Body of pancreas (tissue), 4 donors: ENCODE measurements at regions not wholly inside any gene's neighbourhood (a gene's known extent, or its start where the extent isn't known, plus 50 kb on each side); places are given as distances from the start of the nearest gene placed in this dataset.
A peak's percentile ranks its signal among the peaks of the same experiment; 100 is the strongest.

Experiments
- ATAC-seq: fragments of 150-250 bp; one replicate; pipeline ENCODE4 v1.9.1; 2016
- DNase-seq, 4 donors: peaks; one replicate each; pipeline ENCODE4 v3.0.0-alpha.2; 2019
- H3K27ac ChIP-seq, 4 donors: fragments of 200-600 bp; sonication (generic); 1 replicate in 3 of 4; 2 replicates in 1 of 4; pipeline versions ENCODE4 v1.5.1 to v1.6.1; 2016 to 2019; ENCODE audit warnings: mild to moderate bottlenecking in 1 of 4, mixed read lengths in 1 of 4, moderate library complexity in 1 of 4
- H3K27me3 ChIP-seq, 2 donors: fragments of 200-600 bp; sonication (generic); one replicate each; pipeline ENCODE4 v1.6.0; 2016; ENCODE audit warnings: mild to moderate bottlenecking in 1 of 2
- H3K36me3 ChIP-seq, 2 donors: fragments of 200-600 bp; sonication (generic); replicated peaks in 1 of 2; 2 replicates each; pipeline ENCODE4 v1.5.1; 2016; ENCODE audit warnings: low read depth in 2 of 2; ENCODE audit not compliant: insufficient read depth in 1 of 2
- H3K4me1 ChIP-seq: fragments of 200-600 bp; sonication (generic); one replicate; pipeline ENCODE4 v1.6.0; 2016
- H3K4me3 ChIP-seq, 2 donors: fragments of 200-600 bp; sonication (generic); 1 replicate in 1 of 2; 2 replicates in 1 of 2; pipeline ENCODE4 v1.5.1; 2016 to 2019
- H3K9me3 ChIP-seq, 3 donors: fragments of 200-600 bp; sonication (generic); 1 replicate in 2 of 3; 2 replicates in 1 of 3; pipeline ENCODE4 v1.5.1; 2016
- CTCF ChIP-seq, 7 experiments: fragments of 450-650 bp in 4 of 7; fragments of 200-600 bp in 3 of 7; sonication (generic) in 3 of 7; IDR thresholded peaks; one replicate each; pipeline ENCODE4 v1.5.1; 2016 to 2019; ENCODE audit warnings: antibody characterized with exemption in 7 of 7
- POLR2A ChIP-seq, 3 donors: fragments of 450-650 bp; IDR thresholded peaks; one replicate each; pipeline ENCODE4 v1.6.1; 2016; ENCODE audit warnings: antibody characterized with exemption in 3 of 3, mild to moderate bottlenecking in 2 of 3
- WGBS, 2 donors: methylation state at CpG; one replicate each; pipeline ENCODE4 v1.1.5; 2017; 5-methylcytosine and 5-hydroxymethylcytosine counted together
- intact Hi-C: fragments of 100-400 bp; cut with DNase I; formaldehyde crosslinking; loops from one replicate; pipeline ENCODE4 v1.15.1; 2023

DNA sequence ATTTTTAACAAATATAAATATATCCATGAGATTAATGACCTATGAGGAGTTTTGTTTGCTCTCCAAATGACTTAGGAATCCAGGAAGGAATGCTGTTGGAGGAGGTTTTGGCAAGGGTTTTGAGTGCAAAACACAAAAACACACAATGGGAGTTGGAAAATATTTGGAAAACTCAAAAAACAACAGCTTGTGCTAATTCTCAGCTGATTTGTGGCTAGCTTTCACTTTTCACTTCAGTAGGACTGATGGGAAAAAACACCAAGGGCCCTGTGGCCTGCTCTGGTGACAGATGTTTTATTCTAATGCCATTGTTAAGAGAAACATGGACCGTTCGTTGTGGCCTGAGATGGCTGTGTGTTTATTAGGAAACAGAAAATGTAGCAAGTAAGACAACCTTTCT, 113.9 kb downstream of the ALDH8A1 start:
- Histone ChIP-seq H3K27me3 (no peaks in the 10 kb centered on the region), H3K4me1 (peaks cover 10% of the 10 kb centered on the region), H3K9me3 (no peaks in the 10 kb centered on the region), H3K36me3 (no peaks in the 10 kb centered on the region), H3K27ac (peak overlapping the region in 1 of 4 donors; percentile 30), H3K4me3 (no peak overlapping the region)
- WGBS, 2 donors: 68 to 85% methylated on average over 2 of the region's 2 CpGs
- no peak for DNase-seq
- ATAC-seq: no peak
- intact Hi-C loops: no loop called here
- TF ChIP-seq CTCF (IDR thresholded peaks at IDR 0.05) (no peak), POLR2A (IDR thresholded peaks at IDR 0.05) (no peak)

GRCh38 chr6:134830940-134831339, 119.0 kb downstream of the ALDH8A1 start:
- WGBS, 2 donors: 27 to 30% methylated on average over 2 of the region's 2 CpGs
- ATAC-seq: peak; percentile 28
- no peaks in the 10 kb centered on the region for H3K36me3 ChIP-seq
- no peak for TF ChIP-seq POLR2A (IDR thresholded peaks at IDR 0.05)
- H3K27me3 ChIP-seq: no peaks in the 10 kb centered on the region
- H3K27ac ChIP-seq: peak overlapping the region in 2 of 4 donors; percentile 28 to 71
- H3K9me3 ChIP-seq: no peaks in the 10 kb centered on the region
- peaks cover 36% of the 10 kb centered on the region for H3K4me1 ChIP-seq
- DNase-seq: peak in 2 of 4 donors; percentile 13 to 17
- intact Hi-C loops: no loop called here
- H3K4me3 ChIP-seq: no peak overlapping the region

GRCh38 chr6:134830194-134830593, 119.7 kb downstream of the ALDH8A1 start:
- Histone ChIP-seq H3K27me3 (no peaks in the 10 kb centered on the region), H3K4me3 (no peak overlapping the region), H3K36me3 (no peaks in the 10 kb centered on the region), H3K9me3 (no peaks in the 10 kb centered on the region), H3K27ac (peak overlapping the region in 3 of 4 donors; percentile 26 to 71 (median 42)), H3K4me1 (peaks cover 36% of the 10 kb centered on the region)
- WGBS, 2 donors: 62 to 75% methylated on average over 3 to 4 of the region's 4 CpGs
- ATAC-seq: peak; percentile 13
- intact Hi-C loops: no loop called here
- no peak for DNase-seq
- TF ChIP-seq CTCF (IDR thresholded peaks at IDR 0.05) (no peak), POLR2A (IDR thresholded peaks at IDR 0.05) (no peak)

DNA sequence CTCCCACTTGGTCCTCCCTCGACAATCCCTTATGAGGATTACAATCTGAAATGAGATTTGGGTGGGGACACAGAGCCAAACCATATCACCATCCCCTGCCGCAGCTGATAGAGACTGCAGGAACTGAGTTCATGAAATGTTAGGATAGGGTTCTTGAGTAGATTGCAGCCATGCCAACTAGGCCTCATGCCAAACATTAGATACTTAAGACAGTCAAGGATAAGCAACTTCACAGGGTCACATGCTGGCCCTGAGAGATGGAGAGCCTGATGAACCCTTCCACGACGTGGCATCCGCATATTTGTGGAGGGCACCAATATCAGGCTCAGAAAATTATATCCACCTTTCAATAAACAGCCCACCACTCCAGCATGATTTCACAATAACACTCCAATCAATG, 121.3 kb downstream of the ALDH8A1 start:
- intact Hi-C loops: no loop called here
- Histone ChIP-seq H3K27ac (no peak overlapping the region), H3K36me3 (no peaks in the 10 kb centered on the region), H3K27me3 (no peaks in the 10 kb centered on the region), H3K4me3 (no peak overlapping the region), H3K9me3 (no peaks in the 10 kb centered on the region), H3K4me1 (peaks cover 36% of the 10 kb centered on the region)
- TF ChIP-seq CTCF (IDR thresholded peaks at IDR 0.05) (no peak), POLR2A (IDR thresholded peaks at IDR 0.05) (no peak)
- WGBS, 2 donors: 78% methylated on average over 5 of the region's 5 CpGs
- no peak for ATAC-seq
- no peak for DNase-seq

DNA sequence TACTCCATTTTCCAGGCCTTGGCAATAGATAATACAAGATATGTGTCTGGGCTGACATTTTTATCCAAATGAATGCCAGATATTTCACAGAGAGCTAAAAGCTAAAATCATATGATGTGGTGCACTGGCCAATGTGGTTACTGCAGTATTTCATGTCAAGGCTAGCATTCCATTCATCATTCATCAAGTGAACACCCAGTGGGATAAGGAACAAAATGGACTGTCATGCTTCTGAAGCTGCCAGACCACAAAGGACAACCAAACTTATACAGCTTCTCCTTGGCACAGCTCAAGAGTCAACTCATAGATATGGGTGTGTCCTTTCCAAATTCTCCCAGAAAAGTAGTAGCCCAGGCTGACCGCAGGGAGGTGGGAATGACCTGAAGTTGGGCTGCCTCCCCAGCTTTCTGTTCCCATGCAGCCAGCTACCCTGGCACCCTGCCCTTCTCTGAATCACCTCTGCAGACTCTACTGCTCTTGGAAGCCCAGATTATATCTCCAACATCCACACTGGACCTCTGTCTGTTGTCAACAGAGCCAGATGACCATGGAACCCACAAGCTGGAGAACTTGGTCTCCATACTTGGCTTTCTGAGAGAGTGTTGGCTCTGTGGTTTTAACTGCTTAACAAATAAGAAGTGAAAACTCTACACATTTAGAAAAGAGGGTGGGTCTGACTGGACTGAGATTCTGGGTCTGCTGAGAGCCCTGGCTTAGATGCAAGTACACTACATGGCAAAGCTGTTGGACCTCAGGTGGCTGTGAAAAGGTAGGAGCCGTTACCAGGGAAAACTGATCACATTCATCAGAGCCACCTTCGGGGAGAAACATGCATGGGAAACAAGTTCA, 122.8 kb downstream of the ALDH8A1 start:
- Histone ChIP-seq H3K36me3 (no peaks in the 10 kb centered on the region), H3K4me3 (no peak overlapping the region), H3K4me1 (peaks cover 36% of the 10 kb centered on the region), H3K27me3 (no peaks in the 10 kb centered on the region), H3K9me3 (no peaks in the 10 kb centered on the region), H3K27ac (no peak overlapping the region)
- ATAC-seq (peak; percentile 46), DNase-seq (peak; percentile 44 to 70 (median 64))
- TF ChIP-seq POLR2A (IDR thresholded peaks at IDR 0.05): no peak
- no peak for TF ChIP-seq CTCF (IDR thresholded peaks at IDR 0.05)
- intact Hi-C loops: no loop called here
- 73 to 93% methylated on average over 3 of the region's 3 CpGs for WGBS, 2 donors
